K562 (cell line): ENCODE measurements at regions not wholly inside any gene's neighbourhood (a gene's known extent, or its start where the extent isn't known, plus 50 kb on each side); places are given as distances from the start of the nearest gene placed in this dataset.
A peak's percentile ranks its signal among the peaks of the same experiment; 100 is the strongest.

ENCODE experiments used
- ATF2 ChIP-seq: sonication (generic); formaldehyde crosslinking; IDR thresholded peaks from 2 replicates; pipeline ENCODE4 v1.8.1; 2022; ENCODE audit warnings: missing genetic modification reagents
- CTBP1 ChIP-seq: fragments of 450-650 bp; IDR thresholded peaks from 2 replicates; pipeline ENCODE4 v1.6.1; 2016; ENCODE audit warnings: borderline replicate concordance
- DMBX1 ChIP-seq: fragments of 250-450 bp; sonication (Bioruptor Pico); IDR thresholded peaks from 2 replicates; pipeline ENCODE4 v1.8.0; 2022; ENCODE audit warnings: inconsistent platforms, mild to moderate bottlenecking, moderate library complexity, borderline replicate concordance
- HNRNPLL ChIP-seq: fragments of 200-400 bp; formaldehyde crosslinking; IDR thresholded peaks from 2 replicates; pipeline ENCODE4 v1.6.1; 2017; ENCODE audit warnings: low read length, low read depth, mild to moderate bottlenecking; ENCODE audit not compliant: poor library complexity, severe bottlenecking
- IRF2 ChIP-seq: sonication (generic); formaldehyde crosslinking; IDR thresholded peaks from 2 replicates; pipeline ENCODE4 v1.8.1; 2022; ENCODE audit warnings: mild to moderate bottlenecking, missing genetic modification reagents
- MGA ChIP-seq: fragments of 450-650 bp; IDR thresholded peaks from 2 replicates; pipeline ENCODE4 v1.6.1; 2016; ENCODE audit warnings: mild to moderate bottlenecking, moderate library complexity
- NFYB ChIP-seq: IDR thresholded peaks from 2 replicates; pipeline ENCODE4 v1.6.1; 2011; ENCODE audit warnings: mild to moderate bottlenecking, moderate library complexity; ENCODE audit not compliant: insufficient read length; ENCODE audit errors: extremely low read depth
- RBM14 ChIP-seq: fragments of 200-400 bp; formaldehyde crosslinking; IDR thresholded peaks from 2 replicates; pipeline ENCODE4 v1.6.1; 2018; ENCODE audit warnings: low read depth, mild to moderate bottlenecking, low read length, moderate library complexity, borderline replicate concordance; ENCODE audit not compliant: insufficient read depth
- RBM22 ChIP-seq: fragments of 200-400 bp; formaldehyde crosslinking; IDR thresholded peaks from 2 replicates; pipeline ENCODE4 v1.6.1; 2018; ENCODE audit warnings: low read length, low read depth; ENCODE audit not compliant: poor library complexity, severe bottlenecking
- SETDB1 ChIP-seq: IDR thresholded peaks from one replicate; pipeline ENCODE4 v1.6.1; 2012; ENCODE audit warnings: low read length, control low read depth, inconsistent platforms
- STAT5B ChIP-seq: fragments of 250-450 bp; sonication (Bioruptor Pico); IDR thresholded peaks from 2 replicates; pipeline ENCODE4 v1.8.0; 2021; ENCODE audit warnings: mild to moderate bottlenecking, inconsistent platforms
- TEAD2 ChIP-seq: fragments of 450-650 bp; IDR thresholded peaks from 2 replicates; pipeline ENCODE4 v1.6.1; 2016; ENCODE audit warnings: missing genetic modification characterization, control low read depth, missing compliant biosample characterization
- WHSC1 ChIP-seq: IDR thresholded peaks from one replicate; pipeline ENCODE4 v1.6.1; 2012; ENCODE audit warnings: low read length, control low read depth, inconsistent platforms
- YBX1 ChIP-seq: fragments of 450-650 bp; IDR thresholded peaks from 2 replicates; pipeline ENCODE4 v1.7.1; 2016; ENCODE audit warnings: mild to moderate bottlenecking
- ZNF384 ChIP-seq: IDR thresholded peaks from 2 replicates; pipeline ENCODE4 v1.6.1; 2012; ENCODE audit warnings: low read depth, low read length, improper control_type of control experiment

DNA sequence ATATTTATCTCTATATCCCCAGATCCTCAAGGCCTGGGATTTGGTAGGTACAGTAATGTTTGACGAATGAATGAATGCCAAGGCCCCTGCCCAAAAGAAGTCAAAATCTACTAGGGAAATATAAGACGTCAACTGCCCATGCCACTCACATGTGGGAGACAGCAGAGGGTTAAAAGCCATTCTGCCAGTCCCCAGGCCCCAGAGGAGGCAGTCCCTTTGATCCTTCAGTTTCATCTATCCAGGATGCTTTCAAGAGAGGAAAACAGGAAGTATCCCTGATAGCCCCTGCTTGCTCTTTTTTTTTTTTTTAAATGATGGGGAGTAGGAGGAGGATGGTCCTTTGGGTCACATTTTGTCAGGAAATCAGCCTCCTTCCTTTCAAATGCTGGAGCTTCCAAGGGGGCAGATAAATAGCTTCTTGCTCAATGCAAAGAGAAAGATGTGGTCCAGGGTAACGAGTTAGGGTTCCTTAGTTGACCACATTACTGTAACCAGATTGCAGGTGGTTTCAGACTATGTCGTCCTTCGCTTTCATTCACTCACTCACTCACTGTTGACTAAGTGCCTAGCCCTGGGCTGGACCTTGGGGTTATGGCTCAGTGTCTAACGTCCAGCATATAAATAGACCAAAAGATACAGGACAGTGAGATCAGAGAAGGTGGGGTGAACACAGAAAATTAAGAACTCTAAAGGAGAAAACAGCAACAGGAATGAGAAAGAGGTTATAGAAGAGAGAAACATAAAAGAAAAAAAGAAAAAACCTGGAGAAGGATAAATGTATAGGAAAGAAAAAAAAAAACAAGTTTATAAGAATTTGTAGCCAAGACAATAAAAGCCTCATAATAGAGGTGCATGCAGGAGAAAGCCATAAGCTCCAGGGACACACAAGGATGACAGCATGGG lies 64.6 kb upstream of the PIM1 start (continued):
- TF ChIP-seq SETDB1 (no peak), WHSC1 (no peak), TEAD2 (tag) (no peak), IRF2 (CRISPR knock-in tag) (no peak), STAT5B (CRISPR knock-in tag) (no peak), HNRNPLL (no peak), NFYB (no peak), CTBP1 (peak; percentile 88), DMBX1 (CRISPR knock-in tag) (peak; percentile 15; the same call in 1 of the 2 replicates), RBM22 (no peak), ATF2 (CRISPR knock-in tag) (no peak), MGA (peak; percentile 11; the same call in 1 of the 2 replicates), RBM14 (no peak), YBX1 (0 out of 2 replicates have a peak, but pooled peaks have one; percentile 19), ZNF384 (peak; percentile 84)
